GM10266 (cell line): ENCODE measurements at regions not wholly inside any gene's neighbourhood (a gene's known extent, or its start where the extent isn't known, plus 50 kb on each side); places are given as distances from the start of the nearest gene placed in this dataset.

Experiments used
- DNase-seq: peaks from one replicate; pipeline ENCODE4 v3.0.0; 2012; ENCODE audit errors: extremely low spot score
- TF ChIP-seq, protein P1 (sequence below): IDR thresholded peaks from 2 replicates; pipeline ENCODE4 v1.5.1; 2012; ENCODE audit warnings: mild to moderate bottlenecking, low read depth; ENCODE audit not compliant: control insufficient read depth, insufficient read depth; ENCODE audit errors: missing control alignments

DNA sequence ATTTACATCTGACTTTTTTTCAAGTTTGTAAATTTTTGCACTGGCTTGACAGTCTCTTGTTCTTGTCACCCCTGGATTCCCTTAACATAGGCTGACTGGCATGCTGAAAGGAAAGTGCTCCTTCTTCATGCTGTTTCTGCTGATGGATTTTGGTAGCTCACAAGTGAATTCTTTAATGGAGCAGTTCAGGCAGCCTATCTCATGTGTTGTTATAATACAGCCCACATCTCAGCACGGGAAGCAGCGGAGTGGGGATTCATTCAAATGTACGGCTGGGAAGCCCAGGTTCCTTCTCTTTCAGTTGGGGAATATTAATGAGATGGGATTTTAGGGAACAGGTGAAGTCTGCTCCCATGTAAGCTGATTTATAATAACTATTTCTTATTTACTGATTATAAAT is 142.8 kb downstream of the CD8B2 start:
- DNase-seq = no peak
- TF ChIP-seq, protein P1, sequence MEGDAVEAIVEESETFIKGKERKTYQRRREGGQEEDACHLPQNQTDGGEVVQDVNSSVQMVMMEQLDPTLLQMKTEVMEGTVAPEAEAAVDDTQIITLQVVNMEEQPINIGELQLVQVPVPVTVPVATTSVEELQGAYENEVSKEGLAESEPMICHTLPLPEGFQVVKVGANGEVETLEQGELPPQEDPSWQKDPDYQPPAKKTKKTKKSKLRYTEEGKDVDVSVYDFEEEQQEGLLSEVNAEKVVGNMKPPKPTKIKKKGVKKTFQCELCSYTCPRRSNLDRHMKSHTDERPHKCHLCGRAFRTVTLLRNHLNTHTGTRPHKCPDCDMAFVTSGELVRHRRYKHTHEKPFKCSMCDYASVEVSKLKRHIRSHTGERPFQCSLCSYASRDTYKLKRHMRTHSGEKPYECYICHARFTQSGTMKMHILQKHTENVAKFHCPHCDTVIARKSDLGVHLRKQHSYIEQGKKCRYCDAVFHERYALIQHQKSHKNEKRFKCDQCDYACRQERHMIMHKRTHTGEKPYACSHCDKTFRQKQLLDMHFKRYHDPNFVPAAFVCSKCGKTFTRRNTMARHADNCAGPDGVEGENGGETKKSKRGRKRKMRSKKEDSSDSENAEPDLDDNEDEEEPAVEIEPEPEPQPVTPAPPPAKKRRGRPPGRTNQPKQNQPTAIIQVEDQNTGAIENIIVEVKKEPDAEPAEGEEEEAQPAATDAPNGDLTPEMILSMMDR = no peak

DNA sequence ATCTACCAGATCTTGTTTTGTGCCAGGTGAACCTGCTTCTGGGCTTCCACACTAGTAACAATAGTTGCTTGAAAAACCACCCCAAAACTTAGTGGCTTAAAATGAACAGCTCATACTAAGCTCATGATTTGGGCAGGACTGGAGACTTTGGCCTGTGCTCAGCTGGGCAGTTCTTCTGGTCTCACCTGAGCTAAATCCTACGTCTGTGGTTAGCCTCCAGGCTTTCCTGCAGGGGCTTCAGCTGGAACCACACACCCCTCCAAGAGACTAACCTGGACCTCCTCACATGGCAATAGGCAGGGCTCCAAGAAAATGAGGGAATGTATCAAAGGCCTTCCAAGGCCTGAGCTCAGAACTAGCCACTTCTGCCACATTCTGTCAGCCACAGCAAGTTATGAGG is 144.1 kb downstream of the CD8B2 start:
- DNase-seq = no peak
- TF ChIP-seq, protein P1 = no peak

DNA sequence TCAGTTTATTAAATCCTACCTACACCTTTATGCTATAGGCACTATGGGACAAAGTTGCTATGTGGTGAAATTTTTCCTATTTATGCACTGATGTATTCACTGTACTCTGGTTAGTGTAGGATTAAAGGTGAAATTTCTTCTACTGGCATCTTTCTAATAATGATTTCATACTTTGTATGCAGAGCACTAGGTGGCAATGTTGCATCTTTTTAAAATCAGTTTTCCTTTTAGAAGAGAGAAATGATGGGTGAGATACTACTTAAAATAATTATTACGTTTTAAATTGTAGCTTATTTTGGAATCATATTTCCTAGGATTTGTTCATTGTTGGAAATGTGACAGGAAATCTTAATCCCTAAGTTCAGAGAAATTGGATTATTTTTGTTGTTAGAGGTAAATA is 150.9 kb downstream of the CD8B2 start:
- TF ChIP-seq, protein P1 = peak; percentile 18

DNA sequence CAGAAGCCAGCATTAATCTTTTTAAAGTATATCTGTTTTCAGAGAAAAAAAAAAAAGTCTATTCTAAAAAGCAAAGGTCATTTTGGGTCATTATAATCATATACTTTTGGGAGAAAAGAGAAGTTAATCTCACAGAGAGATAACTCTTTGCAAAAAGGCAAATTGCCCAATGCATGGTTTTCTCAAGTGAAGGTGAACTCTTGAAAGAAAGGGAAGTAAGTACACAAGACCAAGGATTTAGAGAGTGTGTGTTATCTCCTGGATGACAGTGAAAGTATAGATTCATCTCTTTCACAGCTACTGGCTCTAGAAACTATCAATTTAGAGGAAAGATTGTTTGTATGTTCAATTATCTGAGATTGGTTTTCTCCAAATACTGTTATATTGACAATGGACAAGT is 151.4 kb downstream of the CD8B2 start:
- TF ChIP-seq, protein P1 = no peak
- no peak for DNase-seq

More for the DNA sequence above, 150.9 kb downstream of the CD8B2 start:
- no peak for DNase-seq

DNA sequence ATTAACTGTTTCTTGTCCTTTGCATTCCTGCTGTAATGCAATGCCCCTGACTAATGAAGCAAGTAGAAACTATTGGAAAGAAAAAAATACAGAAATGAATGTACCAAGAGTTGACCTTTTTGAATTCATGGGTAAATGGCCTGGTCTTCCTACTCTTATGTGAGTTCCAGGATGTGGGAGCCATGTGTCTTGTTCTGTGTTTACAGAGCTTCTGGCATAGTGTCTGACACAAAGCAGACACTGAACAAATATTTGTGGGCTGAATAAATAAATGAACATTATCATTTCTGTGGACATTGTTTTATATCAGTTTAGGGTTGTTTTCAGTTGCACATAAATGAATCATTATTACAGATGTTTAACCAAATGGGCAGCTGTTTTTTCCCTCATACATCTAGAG is 155.5 kb downstream of the CD8B2 start:
- TF ChIP-seq, protein P1 = no peak
- no peak for DNase-seq

DNA sequence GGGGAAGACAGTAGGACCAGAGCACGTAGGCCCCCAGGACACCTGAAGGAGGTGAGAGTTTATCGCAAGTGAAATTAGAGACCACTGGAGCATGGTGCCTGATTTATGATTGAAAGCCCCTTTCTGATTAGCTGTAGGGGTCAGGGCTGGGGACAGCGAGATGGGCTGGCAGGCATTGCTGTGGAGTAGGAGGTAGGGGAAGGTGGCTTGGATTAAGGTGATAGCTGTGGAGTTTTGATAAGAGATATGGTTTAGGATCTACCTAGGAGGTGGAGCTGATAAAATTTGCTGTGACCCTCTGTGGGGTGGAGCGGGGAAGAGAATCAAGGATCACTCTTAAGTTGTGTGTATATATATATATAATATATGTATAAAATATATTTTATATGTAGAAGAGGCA is 157.5 kb downstream of the CD8B2 start:
- TF ChIP-seq, protein P1 = no peak
- no peak for DNase-seq

DNA sequence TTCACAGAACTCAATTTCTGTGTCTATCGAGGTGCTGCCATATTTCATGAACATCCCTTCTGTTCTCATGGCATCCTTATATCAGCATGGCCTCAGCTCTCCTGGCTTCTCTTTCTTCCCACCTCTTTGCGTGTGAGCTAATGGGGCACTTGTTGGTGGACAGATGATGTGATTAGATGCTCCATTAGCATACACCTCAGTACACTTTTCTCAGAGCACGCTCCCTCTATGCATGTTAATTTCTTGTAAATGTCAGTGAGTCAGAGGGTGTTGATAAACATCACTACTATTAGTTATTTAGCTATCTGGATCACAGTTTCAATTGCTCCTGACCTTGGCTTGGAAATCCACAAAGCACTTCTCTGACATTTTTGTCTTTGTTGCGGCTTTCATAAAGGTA is 159.4 kb downstream of the CD8B2 start:
- TF ChIP-seq, protein P1 = no peak
- no peak for DNase-seq
